GM12872 (cell line): ENCODE measurements at regions not wholly inside any gene's neighbourhood (a gene's known extent, or its start where the extent isn't known, plus 50 kb on each side); places are given as distances from the start of the nearest gene placed in this dataset.

ENCODE experiments used
- CTCF ChIP-seq: IDR thresholded peaks from 3 replicates; pipeline ENCODE4 v1.5.1; 2011; ENCODE audit warnings: low read depth, mild to moderate bottlenecking, low read length, moderate library complexity; ENCODE audit not compliant: insufficient read depth

DNA sequence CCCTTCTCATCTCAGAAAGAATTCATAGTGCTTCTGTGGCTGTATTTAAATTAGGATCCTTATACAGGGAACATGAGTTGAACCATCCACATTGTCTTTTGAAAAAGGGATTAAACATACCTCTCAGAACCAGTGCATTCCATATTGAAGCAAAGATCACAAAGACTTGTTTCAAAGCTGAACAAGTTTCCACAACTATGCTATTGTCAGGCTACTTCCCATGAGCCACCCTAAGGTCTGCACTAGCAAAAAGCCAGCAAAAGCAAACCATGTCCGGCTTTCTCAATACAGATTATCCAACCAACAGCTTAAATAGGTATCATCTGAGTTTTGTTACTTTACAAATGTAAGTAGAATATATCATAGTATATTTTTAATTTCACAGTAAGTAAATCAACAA lies 78.1 kb downstream of the SCG2 start:
- TF ChIP-seq CTCF = no peak

GRCh38 chr2:223526106-223526505 lies 76.1 kb downstream of the SCG2 start:
- TF ChIP-seq CTCF = no peak

DNA sequence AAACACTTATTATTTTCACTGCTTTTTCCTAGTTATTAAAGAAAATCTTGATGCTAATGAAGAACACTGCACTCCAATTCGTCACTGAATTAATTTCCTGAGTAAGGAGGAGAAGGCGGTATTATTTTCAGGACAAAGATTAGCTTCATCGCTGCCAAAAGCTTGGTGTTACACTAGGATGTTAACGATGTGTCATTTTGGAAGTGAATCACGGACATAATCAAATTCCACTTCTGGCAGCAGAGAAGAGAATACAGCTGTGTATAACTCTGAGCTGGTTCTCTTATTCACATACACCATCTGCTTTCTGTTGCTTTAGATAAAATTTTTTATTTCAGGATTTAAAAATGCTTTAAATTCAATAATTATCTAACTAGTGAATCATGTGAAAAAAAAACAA lies 74.1 kb downstream of the SCG2 start:
- TF ChIP-seq CTCF = no peak

DNA sequence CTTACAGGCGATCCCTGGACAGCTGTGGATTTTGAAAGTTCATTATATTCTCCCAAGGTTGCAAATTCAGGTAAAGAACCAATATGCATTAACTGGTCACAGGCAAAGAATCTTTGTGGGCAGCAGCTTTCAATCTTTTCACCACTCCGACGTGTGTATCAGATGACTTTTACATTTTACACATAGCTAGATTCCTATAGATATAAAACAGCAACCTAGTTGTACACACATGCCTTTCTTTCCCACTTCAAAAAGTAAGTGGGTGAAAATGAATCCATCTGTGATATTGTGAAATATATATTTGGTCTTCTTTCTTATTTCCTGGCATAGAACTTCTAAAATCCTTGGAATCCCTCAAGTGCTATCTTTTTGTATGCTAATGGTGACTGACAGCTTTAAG lies 72.5 kb downstream of the SCG2 start:
- no peak for TF ChIP-seq CTCF

DNA sequence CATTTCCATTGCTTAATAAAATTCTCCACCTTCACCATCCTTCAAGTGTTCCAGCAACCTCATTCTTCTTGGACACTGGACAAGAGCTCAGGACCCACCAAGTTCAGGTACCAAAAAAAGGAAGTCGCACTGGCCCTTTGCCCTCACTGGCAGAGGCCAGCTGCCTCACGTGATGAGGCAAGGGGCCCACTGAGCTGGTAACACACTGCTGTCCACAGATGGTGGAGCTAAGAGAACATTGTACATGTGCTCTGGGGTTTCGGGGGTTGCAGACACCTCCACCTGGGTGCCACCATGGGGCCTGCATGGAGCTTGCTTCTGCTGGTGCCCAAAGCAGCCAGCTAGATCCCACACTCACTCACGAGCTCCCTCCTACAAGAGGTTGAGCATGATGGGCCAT lies 71.3 kb downstream of the SCG2 start:
- TF ChIP-seq CTCF = no peak

DNA sequence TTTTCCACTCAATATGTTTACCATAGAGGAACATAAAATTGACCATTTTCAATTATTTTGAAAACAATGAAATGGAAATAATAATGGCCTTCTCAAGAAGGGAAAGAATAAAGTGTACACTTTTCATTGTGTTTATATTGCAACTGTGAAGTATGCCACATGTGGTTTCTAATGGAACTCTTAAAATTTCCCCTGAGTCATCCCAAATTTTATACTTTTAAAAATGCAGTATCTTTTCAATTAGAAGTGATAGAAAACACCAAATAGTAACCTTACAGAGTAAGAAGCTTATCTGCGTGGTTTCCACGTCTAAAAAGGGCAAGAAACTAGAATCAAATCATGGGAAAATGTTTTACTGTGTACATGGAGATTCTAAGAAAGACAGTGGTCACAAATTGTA lies 70.0 kb downstream of the SCG2 start:
- TF ChIP-seq CTCF = no peak

GRCh38 chr2:223532712-223533111 lies 69.4 kb downstream of the SCG2 start:
- no peak for TF ChIP-seq CTCF

GRCh38 chr2:223536546-223536945 lies 65.6 kb downstream of the SCG2 start:
- TF ChIP-seq CTCF = no peak
